Coronary artery (tissue), 2 donors: ENCODE measurements at regions not wholly inside any gene's neighbourhood (a gene's known extent, or its start where the extent isn't known, plus 50 kb on each side); places are given as distances from the start of the nearest gene placed in this dataset.

ENCODE experiments used
- DNase-seq: peaks from one replicate; pipeline ENCODE4 v3.0.0-alpha.2; 2017; ENCODE audit warnings: low spot score
- H3K27ac ChIP-seq, 2 donors: fragments of 200-600 bp; sonication (generic); one replicate each; pipeline ENCODE4 v1.5.1; 2016 to 2019
- H3K4me3 ChIP-seq: fragments of 200-600 bp; sonication (generic); 2 replicates; pipeline ENCODE4 v1.5.1; 2016; ENCODE audit warnings: mild to moderate bottlenecking, moderate library complexity
- TF ChIP-seq, protein P1 (sequence below): fragments of 200-600 bp; sonication (generic); IDR thresholded peaks from one replicate; pipeline ENCODE4 v1.5.1; 2019; ENCODE audit warnings: antibody characterized with exemption

DNA sequence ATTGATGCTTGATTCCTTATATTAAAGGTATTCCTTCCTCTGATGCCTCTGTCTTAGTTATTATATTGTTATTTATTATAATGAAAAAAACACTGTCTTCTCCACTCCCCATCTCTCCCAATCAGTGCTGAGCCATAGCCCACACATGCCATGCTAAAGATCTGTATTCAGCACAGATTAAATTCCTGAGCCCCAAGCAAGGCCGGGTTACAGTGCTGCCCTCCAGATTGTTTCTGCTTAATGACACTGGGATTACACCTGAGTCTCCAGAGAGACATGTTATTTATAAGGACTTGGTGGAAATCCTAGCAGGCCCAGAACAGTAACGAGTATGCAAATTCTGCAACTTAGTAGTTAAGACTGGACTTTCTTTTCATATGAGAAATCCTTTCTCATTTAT lies 305.9 kb upstream of the UMPS start:
- TF ChIP-seq, protein P1, sequence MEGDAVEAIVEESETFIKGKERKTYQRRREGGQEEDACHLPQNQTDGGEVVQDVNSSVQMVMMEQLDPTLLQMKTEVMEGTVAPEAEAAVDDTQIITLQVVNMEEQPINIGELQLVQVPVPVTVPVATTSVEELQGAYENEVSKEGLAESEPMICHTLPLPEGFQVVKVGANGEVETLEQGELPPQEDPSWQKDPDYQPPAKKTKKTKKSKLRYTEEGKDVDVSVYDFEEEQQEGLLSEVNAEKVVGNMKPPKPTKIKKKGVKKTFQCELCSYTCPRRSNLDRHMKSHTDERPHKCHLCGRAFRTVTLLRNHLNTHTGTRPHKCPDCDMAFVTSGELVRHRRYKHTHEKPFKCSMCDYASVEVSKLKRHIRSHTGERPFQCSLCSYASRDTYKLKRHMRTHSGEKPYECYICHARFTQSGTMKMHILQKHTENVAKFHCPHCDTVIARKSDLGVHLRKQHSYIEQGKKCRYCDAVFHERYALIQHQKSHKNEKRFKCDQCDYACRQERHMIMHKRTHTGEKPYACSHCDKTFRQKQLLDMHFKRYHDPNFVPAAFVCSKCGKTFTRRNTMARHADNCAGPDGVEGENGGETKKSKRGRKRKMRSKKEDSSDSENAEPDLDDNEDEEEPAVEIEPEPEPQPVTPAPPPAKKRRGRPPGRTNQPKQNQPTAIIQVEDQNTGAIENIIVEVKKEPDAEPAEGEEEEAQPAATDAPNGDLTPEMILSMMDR = no peak
- no peak for DNase-seq
- H3K4me3 ChIP-seq = no peak overlapping the region
- no peak overlapping the region for H3K27ac ChIP-seq

DNA sequence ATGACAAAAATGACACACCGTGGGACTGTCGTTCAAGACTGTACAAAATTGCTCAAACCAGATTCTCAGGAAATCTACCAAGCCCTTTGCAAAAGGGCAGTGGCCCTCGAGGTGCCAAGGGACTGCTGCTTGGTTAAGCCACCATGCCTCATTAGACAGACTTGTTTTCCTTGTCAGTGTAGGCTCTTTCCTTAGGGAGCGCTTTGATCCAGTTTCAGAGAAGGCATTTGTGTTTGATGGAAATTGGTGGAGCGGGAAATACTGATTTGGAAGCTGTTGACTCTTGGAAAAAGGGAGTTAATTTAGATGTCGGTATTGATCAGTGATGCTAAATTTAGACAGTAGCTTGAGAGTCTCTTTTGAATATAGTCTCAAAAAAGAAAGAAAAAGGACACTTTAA lies 304.3 kb upstream of the UMPS start:
- no peak for DNase-seq
- H3K4me3 ChIP-seq = no peak overlapping the region
- TF ChIP-seq, protein P1 = no peak
- no peak overlapping the region for H3K27ac ChIP-seq

DNA sequence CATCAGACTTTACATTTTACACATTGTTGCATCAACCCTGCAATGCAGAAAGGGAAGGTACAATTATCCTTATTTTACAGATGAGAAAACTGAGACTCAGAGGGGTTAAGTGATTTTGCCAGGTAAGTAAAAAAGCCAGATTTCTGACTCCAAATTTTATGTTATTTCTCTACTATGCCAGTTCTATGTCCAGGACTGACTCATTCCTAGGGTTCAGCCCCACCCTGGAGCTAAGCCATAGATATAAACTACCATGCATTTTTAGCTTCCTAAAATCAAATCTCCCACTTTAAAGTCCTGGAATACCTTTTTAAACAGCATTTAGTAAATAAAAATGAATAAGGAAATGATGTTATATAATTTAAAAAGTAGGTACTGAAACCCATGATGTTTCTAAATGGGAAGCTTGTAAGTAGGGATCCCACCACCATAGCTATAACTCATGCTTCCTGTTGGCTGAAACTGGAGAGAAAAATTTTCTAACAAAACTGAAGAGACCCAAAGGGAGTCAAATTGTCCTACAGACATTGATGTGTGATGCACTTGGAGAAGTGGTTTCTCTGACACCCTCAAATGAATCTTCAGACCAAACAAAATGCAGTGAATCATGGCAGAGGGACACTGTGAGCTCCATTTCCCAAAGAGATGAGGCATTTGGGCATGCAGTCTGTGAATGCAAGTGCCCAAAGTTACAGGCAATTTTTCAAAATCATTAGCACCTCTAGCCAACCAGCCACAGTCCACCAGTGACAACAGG lies 301.7 kb upstream of the UMPS start:
- no peak for DNase-seq
- no peak overlapping the region for H3K4me3 ChIP-seq
- peak overlapping the region in 1 of 2 donors; percentile 36 for H3K27ac ChIP-seq
- TF ChIP-seq, protein P1 = no peak

DNA sequence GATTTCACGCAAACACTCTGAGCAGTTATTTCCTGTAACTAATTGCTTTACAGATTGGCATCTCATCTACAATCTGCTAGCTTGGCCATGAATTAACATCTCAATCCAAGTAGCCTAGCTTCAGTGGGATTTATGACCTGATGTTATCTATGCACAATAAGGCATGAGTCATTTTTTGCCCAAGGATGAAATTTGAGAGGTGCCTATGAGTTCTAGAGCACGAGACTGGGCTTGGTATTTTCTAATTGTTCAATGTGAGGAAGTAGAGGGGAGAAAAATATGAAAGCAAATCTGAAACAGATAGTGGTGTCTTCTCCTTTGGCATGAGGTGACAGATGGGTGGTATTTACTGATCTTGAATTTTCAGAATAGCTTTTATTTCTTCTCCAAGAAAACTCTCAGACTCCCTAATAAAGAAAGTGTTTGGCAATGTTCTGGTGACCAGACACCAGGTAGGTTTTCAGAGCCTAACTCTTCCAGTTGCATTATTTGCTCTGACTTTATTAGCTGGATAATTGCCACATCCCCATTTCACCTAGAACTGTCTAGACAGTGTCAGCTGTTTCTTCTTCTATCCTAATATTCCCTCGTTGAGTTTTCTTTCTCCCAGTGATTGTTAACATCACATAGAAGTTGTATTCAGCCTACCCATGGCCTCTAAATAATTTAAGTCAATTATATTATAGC lies 301.0 kb upstream of the UMPS start:
- Histone ChIP-seq H3K4me3 (no peak overlapping the region), H3K27ac (peak overlapping the region in 1 of 2 donors; percentile 36)
- DNase-seq = no peak
- TF ChIP-seq, protein P1 = no peak

DNA sequence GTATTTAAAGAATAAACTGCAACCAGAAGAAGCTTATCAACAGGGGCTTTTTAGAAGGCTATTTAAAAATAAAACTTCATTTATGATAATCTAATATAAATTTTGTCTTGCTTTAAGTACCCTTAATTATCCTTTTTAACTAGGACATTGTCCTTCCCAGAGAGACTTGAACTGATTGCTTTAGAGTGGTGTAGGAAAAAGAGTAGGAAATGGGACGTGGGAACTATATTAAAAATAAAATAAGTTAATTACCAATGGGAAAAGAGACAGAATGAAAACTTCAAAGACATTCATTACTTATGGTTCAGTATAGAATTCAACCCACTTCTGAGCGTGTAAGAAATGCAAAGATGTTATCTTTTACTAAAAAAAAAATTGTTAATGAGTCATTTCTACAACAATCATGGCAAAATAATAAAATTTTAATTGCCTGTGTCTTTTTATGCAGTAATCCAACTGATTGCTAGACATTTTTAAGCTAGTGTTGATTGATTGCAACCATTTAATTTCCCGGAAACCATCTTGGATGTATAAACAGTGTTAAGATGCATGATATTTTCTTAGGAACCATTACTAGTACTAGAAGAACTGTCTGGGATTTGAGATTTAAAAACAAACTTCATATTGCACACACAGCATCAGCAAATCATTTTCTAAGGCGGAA lies 298.8 kb upstream of the UMPS start:
- no peak for DNase-seq
- Histone ChIP-seq H3K4me3 (no peak overlapping the region), H3K27ac (no peak overlapping the region)
- TF ChIP-seq, protein P1 = no peak

DNA sequence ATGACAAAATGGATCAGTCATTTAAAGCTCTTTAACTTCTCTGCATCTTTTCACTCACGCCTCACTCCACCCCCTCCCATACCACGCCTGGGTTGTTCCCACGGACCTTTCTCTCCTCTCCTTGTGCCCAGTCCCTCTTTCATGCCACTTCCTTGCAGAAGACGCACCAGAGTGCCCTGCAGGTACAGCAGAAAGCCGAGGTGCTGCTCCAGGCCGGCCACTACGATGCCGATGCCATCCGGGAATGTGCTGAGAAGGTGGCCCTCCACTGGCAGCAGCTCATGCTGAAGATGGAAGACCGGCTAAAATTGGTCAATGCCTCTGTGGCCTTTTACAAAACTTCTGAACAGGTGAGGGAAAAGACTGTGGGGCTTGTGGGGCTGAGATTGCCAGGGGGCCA lies 296.1 kb upstream of the UMPS start:
- DNase-seq = no peak
- TF ChIP-seq, protein P1 = no peak
- no peak overlapping the region for H3K4me3 ChIP-seq
- H3K27ac ChIP-seq = no peak overlapping the region
